MV-4-11 (cell line): ENCODE measurements at regions not wholly inside any gene's neighbourhood (a gene's known extent, or its start where the extent isn't known, plus 50 kb on each side); places are given as distances from the start of the nearest gene placed in this dataset.

ENCODE experiments used
- DNase-seq: peaks from one replicate; lab custom pipeline; 2025; lab: John Stamatoyannopoulos, UW

GRCh38 chr1:38102636-38103035 is 56.0 kb upstream of the POU3F1 start:
- DNase-seq, result no peak

- DNase-seq, result peak; percentile 8
Observed at GRCh38 chr1:38101037-38101785, 54.6 kb upstream of the POU3F1 start.

GRCh38 chr1:38098101-38098847 is 51.7 kb upstream of the POU3F1 start:
- DNase-seq, result no peak

GRCh38 chr1:38097284-38097898 is 50.8 kb upstream of the POU3F1 start:
- DNase-seq, result no peak
